T-helper 17 cell (primary cell): ENCODE measurements at regions not wholly inside any gene's neighbourhood (a gene's known extent, or its start where the extent isn't known, plus 50 kb on each side); places are given as distances from the start of the nearest gene placed in this dataset.

Experiments
- ATAC-seq: fragments of 150-1000 bp; cut with Tn5 transposase; 2 replicates; pipeline ENCODE4 v1.10.0; 2021; ENCODE audit warnings: mild to moderate bottlenecking, moderate library complexity
- DNase-seq, 3 donors: peaks; one replicate each; pipeline versions ENCODE4 v3.0.0 to v3.0.0-alpha.2; 2020 to 2021
- H3K9me3 ChIP-seq: one replicate; pipeline ENCODE4 v1.7.0; 2013; ENCODE audit warnings: low read length, mild to moderate bottlenecking; ENCODE audit not compliant: control insufficient read depth, poor library complexity, severe bottlenecking
- H3K27ac Mint-ChIP-seq: one replicate; pipeline ENCODE4 v1.8.0; 2022; ENCODE audit warnings: mild to moderate bottlenecking, moderate library complexity, mixed read lengths
- H3K27me3 Mint-ChIP-seq: one replicate; pipeline ENCODE4 v1.8.0; 2022; ENCODE audit warnings: mixed read lengths
- H3K36me3 Mint-ChIP-seq: one replicate; pipeline ENCODE4 v1.8.0; 2022; ENCODE audit warnings: low read depth, mixed read lengths
- H3K4me1 Mint-ChIP-seq: one replicate; pipeline ENCODE4 v1.8.0; 2022; ENCODE audit warnings: mild to moderate bottlenecking, mixed read lengths
- H3K4me3 Mint-ChIP-seq: one replicate; pipeline ENCODE4 v1.8.0; 2022; ENCODE audit warnings: mild to moderate bottlenecking, moderate library complexity, mixed read lengths

GRCh38 chr3:24639481-24640329, 145.1 kb upstream of the THRB start:
- Mint-ChIP-seq H3K4me1 (no peaks in the 10 kb centered on the region), H3K27me3 (no peaks in the 10 kb centered on the region), H3K27ac (no peak overlapping the region), H3K4me3 (no peak overlapping the region), H3K36me3 (no peaks in the 10 kb centered on the region)
- no peaks in the 10 kb centered on the region for H3K9me3 ChIP-seq
- no peak for ATAC-seq
- DNase-seq: no peak

- DNase-seq: no peak
- Mint-ChIP-seq H3K27me3 (no peaks in the 10 kb centered on the region), H3K27ac (no peak overlapping the region), H3K4me3 (no peak overlapping the region), H3K4me1 (no peaks in the 10 kb centered on the region), H3K36me3 (no peaks in the 10 kb centered on the region)
- no peak for ATAC-seq
- H3K9me3 ChIP-seq: no peaks in the 10 kb centered on the region
Observed at GRCh38 chr3:24640330-24640877, 145.8 kb upstream of the THRB start.

DNA sequence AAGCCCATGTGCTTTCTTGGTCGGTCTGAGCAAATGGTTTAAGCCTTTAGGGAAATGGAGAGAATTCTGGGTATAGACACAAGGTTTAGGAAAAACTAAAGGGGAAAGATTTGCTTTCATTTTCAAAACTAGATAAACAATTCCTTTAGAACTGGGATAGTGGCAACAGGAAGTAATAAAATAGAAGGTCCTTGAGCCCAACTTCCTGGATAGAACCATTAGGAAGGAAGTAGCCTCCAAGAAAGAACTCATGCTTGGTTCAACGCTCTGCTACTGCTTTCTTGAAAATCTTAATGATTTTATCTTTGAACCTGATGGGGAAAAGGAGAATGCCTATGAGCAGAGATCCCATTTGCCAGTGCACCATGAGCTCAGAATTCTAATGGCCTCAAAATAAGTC, 147.0 kb upstream of the THRB start:
- no peak for ATAC-seq

DNA sequence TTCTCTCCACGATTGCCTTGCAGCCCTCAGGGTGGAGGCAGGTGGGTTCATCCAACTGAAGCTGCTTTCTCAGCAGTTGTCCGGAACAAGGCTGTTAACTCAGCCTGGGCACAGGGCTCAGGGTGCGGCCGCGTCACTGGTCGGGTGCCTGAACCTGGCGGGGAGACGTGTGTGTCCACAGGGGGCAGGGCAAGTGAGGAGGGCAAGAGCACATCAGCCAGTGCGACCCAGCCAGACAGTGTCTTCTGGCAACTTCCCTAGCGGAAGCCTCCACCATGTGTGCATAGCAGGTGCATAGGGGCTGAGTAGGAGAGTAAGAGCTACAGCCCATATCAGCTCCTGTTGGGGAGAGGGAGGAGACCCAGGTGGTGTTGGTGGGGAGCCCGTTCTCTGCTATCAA, 150.4 kb upstream of the THRB start:
- DNase-seq: no peak
- H3K4me3 Mint-ChIP-seq: no peak overlapping the region
- H3K36me3 Mint-ChIP-seq: no peaks in the 10 kb centered on the region
- no peaks in the 10 kb centered on the region for H3K27me3 Mint-ChIP-seq
- ATAC-seq: no peak
- no peak overlapping the region for H3K27ac Mint-ChIP-seq
- H3K9me3 ChIP-seq: no peaks in the 10 kb centered on the region
- H3K4me1 Mint-ChIP-seq: no peaks in the 10 kb centered on the region

More for the DNA sequence above, 147.0 kb upstream of the THRB start:
- no peak overlapping the region for H3K4me3 Mint-ChIP-seq
- no peak for DNase-seq
- no peaks in the 10 kb centered on the region for H3K36me3 Mint-ChIP-seq
- no peaks in the 10 kb centered on the region for H3K27me3 Mint-ChIP-seq
- no peak overlapping the region for H3K27ac Mint-ChIP-seq
- H3K9me3 ChIP-seq: no peaks in the 10 kb centered on the region
- no peaks in the 10 kb centered on the region for H3K4me1 Mint-ChIP-seq

GRCh38 chr3:24646790-24647189, 152.1 kb upstream of the THRB start:
- Mint-ChIP-seq H3K27ac (no peak overlapping the region), H3K4me3 (no peak overlapping the region), H3K4me1 (no peaks in the 10 kb centered on the region), H3K36me3 (no peaks in the 10 kb centered on the region), H3K27me3 (no peaks in the 10 kb centered on the region)
- H3K9me3 ChIP-seq: no peaks in the 10 kb centered on the region
- no peak for ATAC-seq
- no peak for DNase-seq

DNA sequence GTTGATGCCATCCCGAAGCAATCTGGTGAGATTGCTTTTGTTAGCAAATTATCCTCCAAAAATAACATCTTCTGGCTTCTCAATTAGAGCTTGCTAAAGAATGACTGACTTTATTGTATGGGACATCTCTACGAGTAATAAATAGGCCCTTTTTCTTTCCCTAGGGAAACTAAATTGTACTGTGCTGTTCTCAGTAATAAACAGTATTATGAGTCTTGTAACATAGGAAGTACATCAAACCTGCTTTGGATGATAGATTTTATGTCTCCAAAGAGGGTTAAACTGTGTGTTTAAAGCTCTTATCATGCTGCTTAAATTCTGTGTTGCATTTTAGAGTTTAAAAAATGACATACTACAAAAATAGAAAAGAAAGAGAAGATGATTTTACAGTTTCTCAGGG, 153.4 kb upstream of the THRB start:
- H3K4me3 Mint-ChIP-seq: no peak overlapping the region
- ATAC-seq (no peak), DNase-seq (no peak)
- no peaks in the 10 kb centered on the region for H3K36me3 Mint-ChIP-seq
- no peak overlapping the region for H3K27ac Mint-ChIP-seq
- H3K27me3 Mint-ChIP-seq: no peaks in the 10 kb centered on the region
- H3K9me3 ChIP-seq: no peaks in the 10 kb centered on the region
- H3K4me1 Mint-ChIP-seq: no peaks in the 10 kb centered on the region

DNA sequence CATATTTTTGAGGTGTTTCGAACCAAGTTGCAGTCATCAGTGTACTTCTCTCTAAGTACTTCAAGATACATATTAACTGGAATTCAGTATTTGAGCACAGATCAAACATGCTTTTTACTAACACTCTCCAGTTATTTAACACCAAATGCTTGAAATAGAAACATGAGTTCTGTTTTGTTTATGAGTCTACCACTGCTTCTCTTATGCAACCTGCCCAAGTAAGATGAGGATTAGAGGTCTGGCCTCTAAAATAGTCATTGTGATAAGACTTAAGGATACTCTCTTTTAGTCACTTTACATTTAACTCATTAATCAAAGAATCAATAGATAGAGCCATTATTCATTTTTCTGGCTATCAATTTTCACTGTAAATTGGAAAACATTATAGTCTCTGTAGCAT, 156.2 kb upstream of the THRB start:
- Mint-ChIP-seq H3K36me3 (no peaks in the 10 kb centered on the region), H3K4me3 (no peak overlapping the region), H3K27me3 (no peaks in the 10 kb centered on the region), H3K4me1 (no peaks in the 10 kb centered on the region), H3K27ac (no peak overlapping the region)
- H3K9me3 ChIP-seq: no peaks in the 10 kb centered on the region
- ATAC-seq (no peak), DNase-seq (no peak)

GRCh38 chr3:24657870-24658510, 163.3 kb upstream of the THRB start:
- ATAC-seq (no peak), DNase-seq (no peak)
- no peaks in the 10 kb centered on the region for H3K9me3 ChIP-seq
- H3K4me1 Mint-ChIP-seq: no peaks in the 10 kb centered on the region
- no peaks in the 10 kb centered on the region for H3K36me3 Mint-ChIP-seq
- H3K4me3 Mint-ChIP-seq: no peak overlapping the region
- H3K27me3 Mint-ChIP-seq: no peaks in the 10 kb centered on the region
- H3K27ac Mint-ChIP-seq: no peak overlapping the region

DNA sequence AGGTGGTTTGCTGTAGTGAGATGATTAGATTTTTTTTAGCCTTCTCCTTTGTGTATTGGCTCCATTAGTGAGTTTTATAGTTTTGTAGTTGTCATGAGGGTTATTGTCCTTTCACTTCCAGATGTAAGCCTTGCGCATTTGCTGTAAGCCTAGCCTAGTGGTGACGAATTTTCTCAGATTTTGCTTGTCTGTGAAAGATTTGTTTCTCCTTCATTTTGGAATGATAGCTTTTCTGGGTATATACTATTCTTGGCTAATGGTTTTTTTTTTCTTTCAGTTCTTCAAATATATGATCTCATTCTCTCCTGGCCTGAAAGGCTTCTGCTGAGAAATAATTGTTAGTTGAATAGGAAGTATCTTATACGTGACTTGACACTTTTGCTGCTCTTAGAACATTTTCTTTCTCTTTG, 166.5 kb upstream of the THRB start:
- Mint-ChIP-seq H3K4me1 (no peaks in the 10 kb centered on the region), H3K4me3 (no peak overlapping the region), H3K27ac (no peak overlapping the region), H3K36me3 (no peaks in the 10 kb centered on the region), H3K27me3 (no peaks in the 10 kb centered on the region)
- DNase-seq: no peak
- no peaks in the 10 kb centered on the region for H3K9me3 ChIP-seq
- ATAC-seq: no peak

GRCh38 chr3:24662449-24663345, 168.0 kb upstream of the THRB start:
- H3K36me3 Mint-ChIP-seq: no peaks in the 10 kb centered on the region
- no peaks in the 10 kb centered on the region for H3K4me1 Mint-ChIP-seq
- H3K4me3 Mint-ChIP-seq: no peak overlapping the region
- H3K27ac Mint-ChIP-seq: no peak overlapping the region
- no peaks in the 10 kb centered on the region for H3K27me3 Mint-ChIP-seq
- H3K9me3 ChIP-seq: no peaks in the 10 kb centered on the region
- ATAC-seq: no peak
- no peak for DNase-seq

DNA sequence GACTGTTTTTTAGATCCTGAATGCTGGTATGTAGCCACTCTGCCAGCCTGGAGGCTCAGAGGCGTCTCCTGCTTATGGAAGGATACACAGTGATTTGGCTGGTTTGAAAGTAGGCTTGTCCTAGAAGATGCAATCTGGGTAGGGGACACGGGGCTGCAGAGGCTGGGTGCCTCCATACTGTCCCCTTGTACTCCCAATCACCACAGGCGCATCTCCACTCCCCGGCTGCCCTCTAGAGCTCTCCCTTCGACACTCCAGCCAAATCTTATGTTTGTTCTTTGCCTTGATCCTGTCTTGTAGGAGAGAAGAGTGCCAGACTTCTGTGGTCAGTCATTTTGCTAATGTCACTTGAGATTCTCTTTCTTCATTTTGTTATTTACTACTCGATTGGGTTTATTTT, 168.8 kb upstream of the THRB start:
- Mint-ChIP-seq H3K27me3 (no peaks in the 10 kb centered on the region), H3K4me3 (no peak overlapping the region), H3K36me3 (no peaks in the 10 kb centered on the region), H3K27ac (no peak overlapping the region), H3K4me1 (no peaks in the 10 kb centered on the region)
- no peaks in the 10 kb centered on the region for H3K9me3 ChIP-seq
- DNase-seq (no peak), ATAC-seq (no peak)

DNA sequence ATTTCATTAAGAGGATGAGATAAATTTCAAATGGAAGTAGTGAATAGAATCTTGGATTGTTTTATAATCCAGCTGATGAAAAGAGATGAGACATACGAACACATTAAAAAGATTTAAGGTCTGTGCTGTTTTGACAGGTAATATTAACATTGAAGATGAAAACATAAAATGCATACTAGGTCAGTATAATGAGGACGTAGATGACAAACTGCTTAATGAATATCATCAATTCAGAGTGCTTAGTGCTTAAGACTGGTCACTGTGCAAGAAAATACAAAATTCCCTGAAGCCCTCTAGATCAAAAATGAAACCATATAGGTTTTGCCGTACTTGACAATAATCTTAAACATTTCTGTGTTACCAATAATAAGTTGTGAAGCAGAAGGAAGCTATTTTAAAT, 173.4 kb upstream of the THRB start:
- no peaks in the 10 kb centered on the region for H3K4me1 Mint-ChIP-seq
- H3K9me3 ChIP-seq: no peaks in the 10 kb centered on the region
- ATAC-seq (no peak), DNase-seq (no peak)
- no peak overlapping the region for H3K27ac Mint-ChIP-seq
- no peaks in the 10 kb centered on the region for H3K36me3 Mint-ChIP-seq
- H3K4me3 Mint-ChIP-seq: no peak overlapping the region
- H3K27me3 Mint-ChIP-seq: no peaks in the 10 kb centered on the region

DNA sequence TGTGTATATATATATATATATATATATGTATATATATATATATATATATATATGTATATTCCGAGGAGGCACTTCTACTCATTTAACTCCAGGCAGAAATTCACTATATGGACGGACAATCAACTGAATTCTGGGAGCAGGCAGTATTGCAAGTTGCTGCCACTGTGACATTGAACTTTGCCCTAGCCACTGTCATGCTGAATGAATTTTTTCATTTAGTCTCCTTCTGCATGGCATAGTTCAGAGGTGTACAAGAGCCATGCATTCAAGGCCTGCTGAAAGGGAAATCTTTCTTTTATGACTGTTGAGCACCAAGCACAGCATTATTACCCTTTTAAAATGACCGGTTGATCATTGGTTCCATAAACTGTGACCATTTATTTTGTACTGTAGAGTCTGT, 176.2 kb upstream of the THRB start:
- Mint-ChIP-seq H3K27ac (no peak overlapping the region), H3K36me3 (no peaks in the 10 kb centered on the region), H3K4me3 (no peak overlapping the region), H3K27me3 (no peaks in the 10 kb centered on the region), H3K4me1 (no peaks in the 10 kb centered on the region)
- ATAC-seq: no peak
- DNase-seq: no peak
- H3K9me3 ChIP-seq: no peaks in the 10 kb centered on the region
